Nephron progenitor cell (in vitro differentiated cells): ENCODE measurements at regions not wholly inside any gene's neighbourhood (a gene's known extent, or its start where the extent isn't known, plus 50 kb on each side); places are given as distances from the start of the nearest gene placed in this dataset.

ENCODE experiments used
- DNase-seq: peaks from one replicate; pipeline ENCODE4 v3.0.0; 2021
- H3K27ac Mint-ChIP-seq: 2 replicates; pipeline ENCODE4 v1.8.0; 2021; ENCODE audit warnings: mild to moderate bottlenecking, moderate library complexity, mixed read lengths
- H3K27me3 Mint-ChIP-seq: 2 replicates; pipeline ENCODE4 v1.8.0; 2021; ENCODE audit warnings: mild to moderate bottlenecking, low read depth, mixed read lengths; ENCODE audit not compliant: poor library complexity
- H3K36me3 Mint-ChIP-seq: 2 replicates; pipeline ENCODE4 v1.8.0; 2021; ENCODE audit warnings: low read depth, mixed read lengths
- H3K4me1 Mint-ChIP-seq: 2 replicates; pipeline ENCODE4 v1.8.0; 2021; ENCODE audit warnings: mixed read lengths
- H3K4me3 Mint-ChIP-seq: 2 replicates; pipeline ENCODE4 v1.8.0; 2021; ENCODE audit warnings: mild to moderate bottlenecking, moderate library complexity, mixed read lengths
- H3K9me3 Mint-ChIP-seq: 2 replicates; pipeline ENCODE4 v1.8.0; 2021; ENCODE audit warnings: mild to moderate bottlenecking, moderate library complexity, mixed read lengths
- TF ChIP-seq, protein P1 (sequence below): fragments of 200-600 bp; sonication (generic); IDR thresholded peaks from 2 replicates; pipeline ENCODE4 v1.5.0; 2021; ENCODE audit warnings: antibody characterized with exemption

DNA sequence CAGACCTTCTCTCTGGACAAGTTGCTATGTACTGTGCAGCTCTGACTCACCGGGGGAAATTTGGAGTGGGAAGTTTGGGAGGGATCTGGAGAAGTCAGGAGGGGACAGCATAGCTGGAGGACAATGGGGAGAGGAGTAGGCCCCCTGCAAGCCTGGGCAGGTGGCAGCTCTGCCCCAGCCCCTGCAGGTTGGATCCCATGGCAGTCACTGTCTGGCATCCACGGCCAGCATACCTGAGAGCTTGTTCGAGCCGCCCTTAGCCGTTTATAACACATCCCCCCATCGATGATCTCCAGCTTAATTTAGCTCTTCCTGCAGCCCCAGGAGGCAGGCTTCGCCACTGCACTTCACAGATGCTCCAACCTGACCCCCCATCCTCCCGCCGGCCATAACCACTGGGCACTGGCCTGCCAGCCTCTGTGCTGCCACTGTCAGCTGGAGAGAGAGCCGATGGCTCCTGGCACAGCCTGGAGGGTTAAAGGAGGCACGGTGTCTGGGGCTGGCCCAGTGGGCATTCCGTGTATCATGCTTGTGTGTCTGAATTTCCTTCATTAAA, 57.7 kb upstream of the RNU6ATAC start:
- no peak for DNase-seq
- peaks cover 12% of the 10 kb centered on the region for H3K27me3 Mint-ChIP-seq
- TF ChIP-seq, protein P1, sequence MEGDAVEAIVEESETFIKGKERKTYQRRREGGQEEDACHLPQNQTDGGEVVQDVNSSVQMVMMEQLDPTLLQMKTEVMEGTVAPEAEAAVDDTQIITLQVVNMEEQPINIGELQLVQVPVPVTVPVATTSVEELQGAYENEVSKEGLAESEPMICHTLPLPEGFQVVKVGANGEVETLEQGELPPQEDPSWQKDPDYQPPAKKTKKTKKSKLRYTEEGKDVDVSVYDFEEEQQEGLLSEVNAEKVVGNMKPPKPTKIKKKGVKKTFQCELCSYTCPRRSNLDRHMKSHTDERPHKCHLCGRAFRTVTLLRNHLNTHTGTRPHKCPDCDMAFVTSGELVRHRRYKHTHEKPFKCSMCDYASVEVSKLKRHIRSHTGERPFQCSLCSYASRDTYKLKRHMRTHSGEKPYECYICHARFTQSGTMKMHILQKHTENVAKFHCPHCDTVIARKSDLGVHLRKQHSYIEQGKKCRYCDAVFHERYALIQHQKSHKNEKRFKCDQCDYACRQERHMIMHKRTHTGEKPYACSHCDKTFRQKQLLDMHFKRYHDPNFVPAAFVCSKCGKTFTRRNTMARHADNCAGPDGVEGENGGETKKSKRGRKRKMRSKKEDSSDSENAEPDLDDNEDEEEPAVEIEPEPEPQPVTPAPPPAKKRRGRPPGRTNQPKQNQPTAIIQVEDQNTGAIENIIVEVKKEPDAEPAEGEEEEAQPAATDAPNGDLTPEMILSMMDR: no peak
- peaks cover 74% of the 10 kb centered on the region for H3K4me1 Mint-ChIP-seq
- H3K36me3 Mint-ChIP-seq: no peaks in the 10 kb centered on the region
- no peaks in the 10 kb centered on the region for H3K9me3 Mint-ChIP-seq
- no peak overlapping the region for H3K4me3 Mint-ChIP-seq
- H3K27ac Mint-ChIP-seq: no peak overlapping the region

DNA sequence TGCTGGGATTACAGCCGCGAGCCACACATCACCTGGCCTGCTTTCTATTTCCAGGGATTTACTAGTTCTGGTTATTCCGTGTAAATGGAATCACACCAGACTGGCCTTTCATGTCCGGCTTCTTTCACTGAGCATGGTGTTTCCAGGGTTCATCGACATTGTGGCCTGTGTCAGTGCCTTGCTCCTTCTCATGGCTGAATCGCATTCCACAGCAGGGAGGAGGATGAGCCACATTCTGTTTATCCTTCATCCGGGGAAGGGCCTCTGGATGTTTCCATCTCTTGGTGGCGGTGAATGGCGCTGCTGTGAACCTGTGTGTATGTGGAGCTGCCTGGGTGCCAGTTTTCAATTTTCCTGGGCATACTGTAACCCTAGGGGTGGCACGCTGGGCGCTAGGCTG, 58.7 kb upstream of the RNU6ATAC start:
- Mint-ChIP-seq H3K9me3 (no peaks in the 10 kb centered on the region), H3K4me3 (peak overlapping the region; percentile 28), H3K27ac (no peak overlapping the region), H3K36me3 (no peaks in the 10 kb centered on the region), H3K27me3 (peaks cover 12% of the 10 kb centered on the region), H3K4me1 (peaks cover 75% of the 10 kb centered on the region)
- TF ChIP-seq, protein P1: no peak
- no peak for DNase-seq

DNA sequence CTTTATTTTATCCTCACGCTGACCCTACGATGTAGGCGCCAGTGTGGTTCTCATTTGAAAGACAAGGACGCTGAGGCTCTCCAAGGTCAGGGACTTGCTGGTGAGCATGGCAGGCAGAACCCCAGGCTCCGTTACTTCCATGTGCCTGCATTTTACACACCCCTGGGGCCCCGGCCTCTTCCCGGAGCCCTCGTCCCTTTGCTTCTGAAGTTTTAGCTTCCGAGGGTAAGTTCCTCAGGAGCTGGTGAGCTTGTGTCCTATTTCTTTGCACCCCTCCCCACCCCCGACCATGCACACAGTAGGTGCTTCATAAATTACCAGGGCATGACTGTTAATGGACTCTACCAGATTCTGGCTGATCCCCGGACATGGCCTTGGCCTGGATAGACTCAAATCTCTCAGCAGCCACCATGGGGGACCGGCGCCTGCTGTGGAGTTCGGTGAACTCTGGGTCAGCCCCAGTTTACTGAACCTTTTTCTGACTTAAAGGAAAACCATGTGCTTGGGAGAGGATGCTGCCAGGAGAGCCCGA, 59.3 kb upstream of the RNU6ATAC start:
- Mint-ChIP-seq H3K27ac (peak overlapping the region; percentile 66), H3K36me3 (no peaks in the 10 kb centered on the region), H3K4me1 (peaks cover 78% of the 10 kb centered on the region), H3K9me3 (no peaks in the 10 kb centered on the region), H3K27me3 (peaks cover 12% of the 10 kb centered on the region), H3K4me3 (peak overlapping the region; percentile 23)
- DNase-seq: no peak
- TF ChIP-seq, protein P1: no peak

DNA sequence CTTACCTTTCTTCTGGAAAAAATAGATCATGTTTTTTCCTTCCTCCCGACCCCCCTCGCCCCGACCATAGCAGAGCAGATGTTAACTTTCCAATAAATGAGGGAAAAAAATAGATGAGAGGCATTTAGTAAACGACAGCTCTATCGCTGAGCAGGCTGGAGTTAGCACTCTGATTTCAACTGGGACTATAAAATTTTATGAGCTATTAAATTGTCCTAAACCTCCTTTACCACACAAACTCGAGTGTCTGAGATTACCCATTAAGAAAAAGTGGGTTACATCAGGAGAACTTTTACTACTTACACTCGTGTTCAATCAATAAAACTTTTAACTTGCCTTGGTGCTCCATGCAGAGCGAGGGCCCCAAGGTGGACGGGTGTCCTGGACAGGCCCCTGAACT, 59.8 kb upstream of the RNU6ATAC start:
- no peak for DNase-seq
- no peaks in the 10 kb centered on the region for H3K36me3 Mint-ChIP-seq
- peaks cover 82% of the 10 kb centered on the region for H3K4me1 Mint-ChIP-seq
- H3K9me3 Mint-ChIP-seq: no peaks in the 10 kb centered on the region
- no peak overlapping the region for H3K27ac Mint-ChIP-seq
- peaks cover 15% of the 10 kb centered on the region for H3K27me3 Mint-ChIP-seq
- peak overlapping the region; percentile 23 for H3K4me3 Mint-ChIP-seq
- TF ChIP-seq, protein P1: no peak

DNA sequence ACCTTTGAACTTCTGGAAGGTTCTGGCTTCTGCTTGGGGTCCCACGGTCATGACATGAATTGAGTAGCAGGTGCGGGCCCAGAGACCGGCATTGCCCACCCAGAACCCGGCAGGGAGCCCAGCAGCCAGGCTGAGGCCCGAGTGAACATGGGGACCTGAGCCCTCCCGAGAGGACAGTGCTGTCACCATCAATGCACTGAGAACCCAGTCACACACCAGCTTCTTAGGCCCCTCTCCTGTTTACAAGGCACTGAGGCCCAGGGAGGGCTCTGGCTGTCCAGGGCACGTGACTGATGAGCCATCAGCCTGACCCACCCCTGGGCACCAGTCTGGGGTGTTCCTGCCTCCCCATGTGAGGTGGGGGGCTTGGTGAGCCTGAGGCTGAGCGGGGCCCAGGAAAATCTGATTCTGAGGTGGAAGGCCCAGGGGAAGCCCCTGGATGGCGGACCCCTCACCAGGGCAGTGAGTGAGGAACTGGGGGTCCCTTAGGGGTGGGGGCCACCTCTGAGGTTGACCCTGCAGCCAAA, 60.3 kb upstream of the RNU6ATAC start:
- H3K27ac Mint-ChIP-seq: no peak overlapping the region
- TF ChIP-seq, protein P1: no peak
- no peak overlapping the region for H3K4me3 Mint-ChIP-seq
- peaks cover 17% of the 10 kb centered on the region for H3K27me3 Mint-ChIP-seq
- H3K9me3 Mint-ChIP-seq: no peaks in the 10 kb centered on the region
- H3K36me3 Mint-ChIP-seq: no peaks in the 10 kb centered on the region
- DNase-seq: no peak
- H3K4me1 Mint-ChIP-seq: peaks cover 83% of the 10 kb centered on the region

DNA sequence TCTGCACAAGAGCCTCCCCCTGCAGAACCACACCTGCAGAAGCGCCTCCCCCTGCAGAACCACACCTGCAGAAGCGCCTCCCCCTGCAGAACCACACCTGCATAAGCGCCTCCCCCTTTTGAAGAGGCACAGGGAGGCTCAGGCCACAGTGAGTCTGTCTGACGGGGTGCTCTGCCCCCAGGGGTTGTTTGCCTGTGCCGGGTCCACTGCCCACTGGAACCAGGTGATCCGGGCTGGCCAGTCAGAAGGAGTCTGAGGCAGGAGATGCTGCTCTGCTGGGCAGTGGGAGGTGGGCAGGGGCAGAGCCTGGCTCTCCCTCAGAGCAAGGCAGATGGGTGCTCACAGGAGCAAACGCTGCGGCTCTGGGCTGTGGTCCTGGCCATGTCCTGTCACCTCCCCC, 60.8 kb upstream of the RNU6ATAC start:
- DNase-seq: no peak
- Mint-ChIP-seq H3K27ac (no peak overlapping the region), H3K4me1 (peaks cover 83% of the 10 kb centered on the region), H3K9me3 (no peaks in the 10 kb centered on the region), H3K36me3 (no peaks in the 10 kb centered on the region), H3K27me3 (peaks cover 12% of the 10 kb centered on the region), H3K4me3 (peak overlapping the region; percentile 4)
- TF ChIP-seq, protein P1: no peak
